HG03103 (cell line): ENCODE measurements at regions not wholly inside any gene's neighbourhood (a gene's known extent, or its start where the extent isn't known, plus 50 kb on each side); places are given as distances from the start of the nearest gene placed in this dataset.

Experiments
- ATAC-seq: cut with Tn5 transposase; IDR thresholded peaks from one replicate; pipeline ENCODE4 v1.9.1; 2021; ENCODE audit warnings: low read depth; ENCODE audit not compliant: unreplicated experiment

DNA sequence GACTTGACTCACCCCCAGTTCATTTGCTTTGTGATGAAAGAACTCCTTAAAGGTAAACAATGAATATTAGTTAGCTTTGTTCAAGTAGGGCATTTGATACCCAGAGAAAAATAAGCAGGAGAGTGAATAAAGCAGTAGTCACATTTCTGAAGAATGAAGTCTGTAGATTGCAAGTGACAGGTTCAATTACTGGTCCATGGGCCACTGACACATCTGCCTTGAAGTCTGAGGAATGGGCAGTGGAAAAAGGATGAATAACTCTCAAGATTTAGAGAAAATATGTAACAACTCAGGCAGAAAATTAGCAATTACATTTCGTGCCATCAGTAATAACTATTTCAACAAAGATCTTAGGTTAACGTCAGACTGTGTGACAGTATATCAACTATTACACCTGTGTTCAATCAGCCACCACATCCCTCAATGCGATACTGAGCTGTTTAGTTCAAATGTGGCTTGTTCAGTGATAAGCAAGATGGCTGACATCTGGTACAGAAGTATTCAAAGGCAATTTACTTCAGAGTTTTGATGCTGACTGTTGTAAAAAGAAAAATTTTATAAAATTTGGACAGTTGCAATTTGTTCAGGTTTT is 1890.7 kb upstream of the NUDT12 start:
- ATAC-seq = no peak

DNA sequence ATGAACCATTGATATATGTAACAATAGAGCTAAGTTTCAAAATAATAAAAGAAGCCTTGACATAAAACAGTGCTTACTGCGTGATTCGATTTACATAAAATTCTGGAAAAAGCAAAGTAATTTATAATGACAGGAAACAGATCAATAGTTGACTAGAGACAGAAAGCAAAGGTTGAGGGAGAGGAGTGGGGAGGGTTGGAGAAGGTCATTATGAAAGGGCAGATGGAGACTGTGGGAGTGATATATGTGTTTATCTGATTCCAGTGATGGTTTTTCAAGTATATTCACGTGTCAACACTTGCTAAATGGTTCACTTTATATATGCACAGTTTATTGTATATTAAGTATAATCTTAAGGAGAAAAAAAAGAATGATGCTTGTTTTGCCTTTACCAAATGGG is 1885.7 kb upstream of the NUDT12 start:
- ATAC-seq = no peak

DNA sequence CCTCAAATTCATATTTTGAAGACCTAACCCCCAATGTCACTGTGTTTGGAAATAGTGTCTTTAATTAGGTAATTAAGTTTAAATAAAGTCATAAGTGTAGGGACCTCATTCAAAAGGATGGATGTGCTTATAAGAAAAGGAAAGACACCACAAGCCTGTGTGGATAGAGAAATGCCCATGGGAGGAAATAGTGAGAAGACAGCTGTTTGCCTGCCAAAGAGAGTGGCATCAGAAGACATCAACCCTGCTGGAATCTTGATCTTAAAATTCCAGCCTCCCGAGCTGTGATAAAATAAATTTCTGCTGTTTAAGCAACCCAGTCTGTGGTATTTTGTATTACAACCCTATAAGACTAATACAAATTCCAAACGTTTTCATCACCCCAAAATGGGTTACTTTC is 1867.9 kb upstream of the NUDT12 start:
- ATAC-seq = no peak

DNA sequence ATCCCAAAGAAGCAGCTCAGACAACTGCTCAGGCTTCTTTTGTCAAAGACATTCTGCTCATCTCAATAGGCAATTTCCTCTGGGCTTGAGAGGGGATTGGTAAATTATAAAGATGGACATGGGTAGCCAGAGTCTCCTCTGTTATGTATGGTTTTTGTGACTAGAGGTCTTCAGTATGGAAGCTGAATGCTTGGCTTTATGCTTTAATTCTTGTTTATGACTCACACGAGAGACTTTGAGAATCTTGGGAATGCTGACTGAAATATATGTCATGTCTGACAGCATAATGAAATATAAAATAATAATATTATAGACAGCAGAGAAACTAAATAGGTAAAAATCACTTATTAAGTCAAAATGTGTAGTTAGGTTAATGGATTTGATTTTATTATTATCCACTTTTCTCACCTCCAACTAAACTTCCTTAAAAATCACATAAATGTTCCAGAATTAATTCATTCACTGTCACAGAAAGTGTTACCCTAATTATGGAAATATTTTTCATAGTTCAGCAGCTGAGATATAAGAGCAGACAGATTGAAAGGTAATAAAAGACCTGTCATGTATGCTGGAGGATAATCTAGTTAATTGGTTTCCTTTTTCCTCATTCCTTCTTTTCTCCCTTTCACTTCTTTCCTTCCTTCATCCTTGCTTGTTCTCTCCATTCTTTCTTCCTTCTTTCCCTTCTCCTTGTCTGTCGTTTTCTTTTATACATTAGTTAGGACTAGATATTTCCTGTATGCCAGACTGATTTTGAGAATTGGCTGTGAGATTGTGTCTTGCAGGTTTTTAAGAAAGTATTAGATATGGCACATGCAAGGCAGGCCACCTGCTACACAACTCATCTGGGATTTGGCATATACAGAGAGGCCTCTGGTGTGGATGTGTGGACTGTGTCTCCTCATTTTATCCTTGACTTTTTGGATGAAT is 1866.1 kb upstream of the NUDT12 start:
- no peak for ATAC-seq

DNA sequence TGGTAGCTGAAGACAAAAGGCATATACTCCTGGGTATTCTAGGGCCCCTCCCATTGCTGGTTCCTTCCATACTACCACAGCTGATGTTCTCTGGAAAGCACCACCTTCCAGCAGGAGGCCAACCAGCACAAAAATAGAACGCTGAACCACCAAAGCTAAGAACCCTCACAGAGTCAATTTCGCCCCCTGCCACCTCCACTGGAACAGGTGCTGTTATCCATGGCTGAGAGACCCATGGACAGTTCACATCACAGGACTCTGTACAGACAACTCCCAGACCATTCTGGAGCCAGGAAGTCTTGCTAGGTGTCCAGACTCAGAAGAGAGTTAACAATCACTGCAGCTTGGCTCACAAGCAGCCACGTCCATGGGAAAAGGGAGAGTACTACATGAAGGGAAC is 1851.5 kb upstream of the NUDT12 start:
- no peak for ATAC-seq

DNA sequence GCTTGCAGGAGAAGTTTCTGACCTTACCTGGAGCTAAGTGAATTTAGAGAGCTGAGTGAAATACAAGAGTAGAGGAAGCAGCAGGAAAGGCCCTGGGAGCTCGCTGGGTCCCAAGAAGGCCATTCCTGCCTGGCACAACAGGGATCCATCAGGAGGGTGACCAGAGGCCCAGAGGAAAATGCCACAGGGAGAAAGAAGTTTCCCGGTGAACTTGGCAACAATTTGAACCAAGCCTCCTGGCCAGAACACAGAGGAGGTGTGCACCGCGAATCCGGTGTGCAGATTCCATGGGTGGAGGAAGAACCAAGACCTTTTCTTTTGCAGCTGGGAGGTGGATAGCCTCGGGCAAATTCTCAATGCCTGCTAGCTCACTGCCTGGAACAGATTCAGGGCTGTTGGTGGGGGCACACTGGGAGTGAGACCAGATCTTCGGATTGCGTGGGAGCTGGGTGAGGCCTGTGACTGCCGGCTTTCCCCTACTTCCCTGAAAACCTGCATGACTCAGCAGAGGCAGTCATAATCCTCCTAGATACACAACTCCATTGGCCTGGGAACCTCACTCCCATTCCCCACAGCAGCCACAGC is 1850.9 kb upstream of the NUDT12 start:
- no peak for ATAC-seq

DNA sequence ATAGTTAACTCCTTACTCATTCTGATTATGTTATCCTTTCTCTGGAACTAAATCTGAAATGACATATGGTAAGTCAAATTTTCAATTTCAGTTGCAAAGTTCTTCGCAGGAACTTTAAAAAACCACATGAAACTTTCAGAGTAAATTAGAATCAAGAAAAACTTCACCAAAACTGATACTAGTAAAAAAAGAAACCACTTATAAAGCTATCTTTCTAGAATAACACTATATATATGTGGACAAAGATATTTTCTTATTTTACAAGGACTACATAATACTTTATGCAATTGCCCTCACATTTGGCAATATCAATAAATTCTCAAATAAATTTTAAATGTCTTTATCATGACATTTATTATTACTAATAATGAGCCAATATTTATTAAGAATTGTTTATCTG is 1847.1 kb upstream of the NUDT12 start:
- no peak for ATAC-seq

DNA sequence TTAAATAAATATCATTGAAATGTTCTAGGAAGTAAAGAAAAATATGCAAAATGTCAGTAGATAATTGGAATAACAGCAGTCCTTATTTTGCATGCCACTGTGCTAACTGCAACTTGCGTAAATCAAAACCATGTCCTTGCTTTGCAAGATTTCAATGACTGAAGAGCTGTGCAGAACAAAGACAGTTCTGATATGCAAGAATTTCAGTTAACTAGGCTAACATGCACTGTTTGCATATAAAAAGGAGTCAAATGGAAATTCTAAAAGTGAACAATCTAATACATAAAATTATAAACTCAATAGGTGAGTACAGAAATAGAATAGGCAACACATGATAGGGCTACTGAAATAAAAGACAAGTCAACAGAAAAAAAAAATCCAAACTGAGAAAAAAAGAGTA is 1844.6 kb upstream of the NUDT12 start:
- ATAC-seq = no peak

DNA sequence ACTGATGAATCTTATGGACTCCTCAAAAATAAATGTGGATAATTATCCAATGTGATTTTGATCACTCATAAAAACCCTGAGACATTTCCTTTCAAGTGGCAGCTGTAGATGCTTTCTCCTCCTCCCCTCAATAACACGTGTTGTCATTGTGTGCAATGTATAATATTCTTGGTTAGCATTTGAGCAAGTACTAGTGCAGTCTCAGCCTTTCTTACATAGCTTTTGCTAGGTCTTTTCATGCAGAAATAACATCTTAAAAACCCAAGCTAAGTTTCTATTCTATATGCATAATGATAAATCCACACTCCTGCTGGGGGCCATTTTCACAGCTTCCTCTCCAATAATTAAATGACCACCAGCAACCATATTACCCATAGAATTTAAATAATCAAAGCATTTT is 1835.2 kb upstream of the NUDT12 start:
- ATAC-seq = no peak

DNA sequence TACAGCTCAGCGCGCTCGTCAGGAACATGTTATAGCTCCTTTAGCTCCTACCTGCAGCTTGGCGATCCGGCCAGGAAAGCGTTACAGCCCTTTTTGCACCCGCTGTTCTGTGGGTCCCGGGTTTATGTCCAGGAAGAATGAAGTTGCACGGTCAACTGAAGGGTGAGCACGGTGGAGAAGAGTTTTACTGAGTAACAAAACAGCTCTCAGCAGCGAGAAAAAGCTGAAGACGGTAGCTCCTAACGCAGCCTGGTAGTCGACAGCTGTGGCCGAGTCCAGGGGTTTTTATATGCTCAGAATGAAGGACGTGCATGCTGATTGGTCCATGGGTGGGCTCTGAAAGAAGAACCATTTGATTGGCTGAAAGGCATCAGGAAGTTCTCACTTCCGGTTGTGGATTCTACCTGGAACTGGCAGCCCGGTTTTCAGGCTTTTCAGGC is 1830.1 kb upstream of the NUDT12 start:
- no peak for ATAC-seq

DNA sequence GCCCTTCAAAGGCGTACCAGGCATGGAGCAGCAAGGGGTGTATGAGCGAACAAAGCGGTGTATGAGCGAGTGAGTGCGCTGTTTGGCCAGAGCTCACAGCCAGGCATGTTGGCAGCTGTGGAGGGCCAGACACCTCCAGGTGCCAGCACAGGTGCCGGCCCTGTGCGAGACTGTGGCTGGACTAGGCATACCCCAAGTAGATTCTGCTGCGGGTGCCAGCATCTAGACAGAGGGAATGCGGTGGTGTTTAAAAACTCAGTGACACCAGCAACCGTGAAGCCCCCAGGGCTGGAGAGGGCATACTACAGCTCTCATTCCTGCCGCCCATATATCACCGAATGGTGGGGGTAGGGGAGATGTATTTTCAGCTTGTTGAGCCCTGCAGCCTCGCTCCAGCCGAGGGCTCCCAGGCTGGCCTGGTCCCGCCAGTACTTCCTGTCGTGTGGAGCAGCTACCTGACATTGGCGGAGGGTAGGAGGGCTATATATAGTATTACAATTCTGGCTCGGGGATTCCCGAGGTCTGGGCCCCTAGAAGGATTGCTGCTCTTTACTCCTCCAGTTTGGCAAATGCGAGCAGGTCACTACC is 1829.6 kb upstream of the NUDT12 start:
- ATAC-seq = no peak

DNA sequence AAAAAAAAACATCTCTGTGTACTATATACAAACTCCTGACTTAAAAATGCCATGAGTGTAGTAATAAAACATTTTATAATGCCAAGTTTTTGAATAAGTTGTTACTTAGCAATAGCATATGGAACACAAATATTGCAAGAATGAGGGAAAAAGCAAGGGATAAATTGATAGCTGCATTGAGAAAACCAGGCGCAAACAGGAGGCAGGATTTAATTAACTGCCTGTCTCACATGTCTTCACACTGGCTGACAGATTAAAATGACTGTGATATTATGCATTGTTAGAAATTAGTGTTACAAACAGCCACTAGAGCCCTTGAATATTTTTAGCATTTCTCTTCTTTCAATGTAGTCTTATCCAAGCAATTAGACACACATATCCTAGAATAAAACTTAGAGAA is 1817.5 kb upstream of the NUDT12 start:
- ATAC-seq = no peak

DNA sequence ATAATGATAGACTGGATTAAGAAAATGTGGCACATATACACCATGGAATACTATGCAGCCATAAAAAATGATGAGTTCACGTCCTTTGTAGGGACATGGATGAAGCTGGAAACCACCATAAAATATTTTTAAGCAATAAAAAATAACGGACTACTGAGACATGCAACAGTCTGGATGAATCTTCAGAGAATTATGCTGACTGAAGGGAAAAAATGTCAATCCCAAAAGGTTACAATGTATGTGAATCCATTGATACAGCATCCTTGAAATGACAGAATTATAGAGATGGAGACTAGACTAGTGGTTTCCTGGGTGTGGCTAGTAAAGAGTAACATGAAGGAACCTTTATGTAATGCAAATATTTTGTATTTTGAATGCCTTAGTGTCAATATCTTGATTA is 1808.6 kb upstream of the NUDT12 start:
- no peak for ATAC-seq

DNA sequence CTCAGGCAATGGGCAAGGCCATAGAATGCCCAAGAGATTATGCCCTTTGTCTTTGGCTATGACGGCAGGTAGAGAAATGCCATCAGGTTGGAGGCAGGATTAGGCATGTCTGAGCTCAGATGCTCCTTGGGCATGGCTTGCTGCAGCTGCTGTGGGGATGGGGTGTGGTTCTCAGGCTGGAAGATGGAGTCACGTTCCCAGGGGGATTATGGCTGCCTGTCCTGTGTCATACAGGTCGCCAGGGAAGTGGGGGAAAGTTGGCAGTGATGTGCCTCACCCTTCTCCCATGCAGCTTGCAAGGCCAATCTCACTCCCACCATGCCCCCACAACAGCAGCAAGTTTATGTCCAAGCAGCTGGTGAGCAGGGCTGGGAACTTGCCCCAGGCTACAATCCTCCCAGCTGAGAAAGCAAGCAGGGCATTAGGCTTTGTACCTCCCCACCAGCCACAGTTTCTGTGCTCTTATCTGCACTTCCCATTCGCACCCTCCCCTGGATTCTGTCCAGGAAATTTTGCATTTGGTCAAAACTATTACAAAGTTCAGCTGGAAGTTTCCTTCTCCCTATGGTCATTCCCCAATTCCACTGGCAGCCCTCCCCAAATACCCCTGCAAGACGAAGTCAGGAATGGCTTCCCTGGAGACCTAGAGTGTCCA is 1788.0 kb upstream of the NUDT12 start:
- ATAC-seq = no peak

DNA sequence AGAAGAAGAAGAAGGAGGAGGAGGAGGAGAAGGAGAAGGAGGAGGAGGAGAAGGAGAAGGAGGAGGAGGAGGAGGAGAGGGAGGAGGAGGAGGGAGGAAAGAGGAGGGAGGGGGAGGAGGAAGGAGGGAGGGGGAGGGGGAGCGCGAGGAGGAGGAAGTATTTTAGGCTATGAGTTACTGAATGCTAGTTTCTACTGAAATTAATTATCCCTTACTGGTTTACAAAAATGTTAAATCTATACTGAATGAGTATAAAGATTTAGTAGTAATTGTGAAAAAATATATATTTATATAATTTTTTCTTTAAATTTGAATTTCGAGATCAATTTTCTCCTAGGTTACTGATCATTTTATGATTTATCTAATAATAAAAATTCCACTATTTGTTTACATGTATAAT is 1769.0 kb upstream of the NUDT12 start:
- no peak for ATAC-seq

DNA sequence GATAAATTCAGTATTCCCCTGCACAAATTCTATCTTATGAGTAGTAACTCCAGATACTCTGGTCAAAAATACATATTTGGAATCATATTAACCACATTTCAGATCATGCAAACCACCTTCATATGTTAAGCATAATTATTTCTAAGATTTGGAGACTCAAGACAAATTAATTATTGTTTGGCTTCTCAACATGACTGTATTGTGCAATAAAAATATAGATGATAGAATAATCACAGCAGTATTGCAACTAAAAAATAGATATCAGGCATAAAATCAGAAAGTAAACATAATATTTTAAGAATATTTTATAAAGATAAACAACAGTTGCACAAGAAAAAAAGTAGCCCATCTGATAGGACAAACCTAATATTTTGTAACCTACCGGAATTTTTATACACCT is 1767.6 kb upstream of the NUDT12 start:
- ATAC-seq = no peak

DNA sequence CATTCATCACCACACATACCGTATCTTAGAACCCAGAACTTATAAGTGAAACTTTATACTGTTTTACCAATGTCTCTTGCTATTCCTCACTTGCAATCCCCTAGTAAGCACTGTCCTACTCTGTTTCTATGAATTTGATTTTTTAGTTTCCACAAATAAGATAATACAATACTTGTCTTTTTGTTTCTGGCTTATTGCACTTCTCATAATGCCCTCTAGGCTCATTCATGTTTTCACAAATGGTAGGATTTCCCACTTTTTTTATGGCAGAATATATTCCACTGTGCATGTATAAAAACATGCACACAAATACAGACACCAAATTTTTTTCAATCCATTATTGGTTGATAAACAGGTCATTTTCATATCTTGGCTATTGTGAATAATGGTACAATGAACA is 1742.3 kb upstream of the NUDT12 start:
- no peak for ATAC-seq

DNA sequence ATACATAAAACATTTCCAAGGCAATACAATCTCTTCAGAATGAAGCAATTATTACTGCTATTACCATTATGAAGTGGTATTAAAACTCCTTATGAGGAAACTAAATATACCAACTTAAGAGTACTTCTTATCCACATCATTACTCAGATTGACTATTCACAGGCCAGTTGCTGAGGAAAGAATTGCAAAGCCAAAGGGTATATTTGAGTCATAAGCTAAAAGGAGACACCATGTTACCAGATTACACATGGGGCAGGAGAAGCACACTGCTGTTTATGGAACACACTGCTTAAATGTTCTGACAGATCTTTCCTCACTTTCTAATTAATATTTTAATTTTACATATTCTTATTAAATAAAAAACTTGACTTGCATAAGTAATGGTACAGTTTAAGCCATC is 1726.4 kb upstream of the NUDT12 start:
- no peak for ATAC-seq

DNA sequence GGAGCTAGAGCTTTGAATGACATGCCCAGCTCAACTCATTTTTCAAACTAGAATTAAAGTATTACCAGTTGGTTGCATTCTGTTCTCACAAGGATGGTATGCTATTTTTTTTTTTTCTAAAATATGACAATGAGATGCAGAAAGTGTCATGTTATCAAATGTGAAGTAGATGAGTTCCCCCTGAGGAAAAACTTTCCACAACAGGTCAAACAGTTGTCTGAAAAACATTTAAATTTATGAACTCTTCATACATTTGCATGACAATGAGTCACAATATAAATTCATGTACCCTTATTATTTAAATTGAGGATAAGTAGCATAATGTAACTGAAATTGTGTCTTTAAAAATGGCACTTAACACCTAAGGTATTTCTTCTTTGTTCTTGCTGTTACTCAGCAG is 1720.5 kb upstream of the NUDT12 start:
- ATAC-seq = no peak

DNA sequence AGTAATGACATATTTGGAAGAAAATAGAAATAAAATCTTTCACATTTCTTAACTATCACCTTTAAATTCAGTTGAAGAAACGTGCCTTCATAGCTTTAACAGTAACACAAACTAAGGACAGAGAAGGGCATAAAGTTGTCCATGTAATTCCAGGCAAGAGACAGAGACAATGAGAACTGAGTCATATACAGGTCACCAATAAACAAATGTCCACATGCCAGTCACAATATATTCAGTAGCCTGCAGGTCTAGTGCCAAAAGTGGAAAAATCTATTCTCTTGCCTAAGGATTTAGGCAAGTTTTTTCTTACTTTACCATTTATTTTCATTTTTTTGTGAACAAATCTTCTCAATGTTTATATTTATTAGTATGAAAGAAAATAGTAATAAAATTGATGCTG is 1711.5 kb upstream of the NUDT12 start:
- ATAC-seq = no peak

DNA sequence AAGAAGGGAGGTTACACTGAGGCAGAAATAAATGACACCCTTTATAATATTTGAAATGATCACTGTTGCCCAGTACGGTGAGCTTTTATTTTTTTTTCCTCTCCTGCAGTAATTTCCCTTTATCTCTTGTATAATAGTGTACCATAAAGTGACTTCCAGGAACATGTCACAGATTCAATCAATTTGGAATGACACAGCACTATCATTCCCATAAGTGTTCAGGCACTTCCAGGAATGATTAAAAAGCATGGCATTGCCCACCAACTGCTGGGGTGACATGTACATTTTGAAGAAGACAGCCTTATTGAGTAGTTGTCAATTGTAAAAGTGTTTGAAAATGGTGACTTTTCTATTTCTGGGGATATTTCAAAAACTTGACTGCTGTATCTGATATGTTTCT is 1700.9 kb upstream of the NUDT12 start:
- no peak for ATAC-seq
